Occipital lobe (tissue), 1 donor: ENCODE measurements at regions not wholly inside any gene's neighbourhood (a gene's known extent, or its start where the extent isn't known, plus 50 kb on each side); places are given as distances from the start of the nearest gene placed in this dataset.
"Not testable (repeated sequence)": the region's sequence is repeated elsewhere in the genome, so short reads cannot be mapped to it uniquely, and the experiment has no call there.

Experiments
- DNase-seq: peaks from one replicate; lab custom pipeline; 2025; lab: John Stamatoyannopoulos, UW

DNA sequence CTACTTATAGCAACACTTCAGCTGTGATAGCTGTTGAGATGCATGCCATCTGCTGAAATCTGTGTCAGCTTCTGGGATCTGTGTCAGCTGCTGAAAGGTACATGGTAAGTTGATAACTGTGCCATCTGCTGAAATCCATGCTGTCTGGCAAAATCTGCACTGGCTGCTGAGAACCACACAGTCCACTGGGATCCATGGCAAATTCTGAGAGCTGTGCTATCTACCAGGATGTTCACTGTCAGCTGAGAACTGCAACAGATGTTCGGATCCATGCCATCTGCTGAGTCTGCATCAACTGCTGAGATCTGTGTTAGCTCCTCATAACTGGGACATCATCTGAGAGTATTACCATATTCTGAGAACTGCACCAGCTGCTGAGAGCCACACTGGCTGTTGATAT is 430.5 kb upstream of the POU3F4 start:
- DNase-seq: peak; percentile 8

GRCh38 chrX:83101961-83102360 is 406.1 kb upstream of the POU3F4 start:
- DNase-seq: no peak

- DNase-seq: no peak
Measured at GRCh38 chrX:83108278-83108677, 399.8 kb upstream of the POU3F4 start.

DNA sequence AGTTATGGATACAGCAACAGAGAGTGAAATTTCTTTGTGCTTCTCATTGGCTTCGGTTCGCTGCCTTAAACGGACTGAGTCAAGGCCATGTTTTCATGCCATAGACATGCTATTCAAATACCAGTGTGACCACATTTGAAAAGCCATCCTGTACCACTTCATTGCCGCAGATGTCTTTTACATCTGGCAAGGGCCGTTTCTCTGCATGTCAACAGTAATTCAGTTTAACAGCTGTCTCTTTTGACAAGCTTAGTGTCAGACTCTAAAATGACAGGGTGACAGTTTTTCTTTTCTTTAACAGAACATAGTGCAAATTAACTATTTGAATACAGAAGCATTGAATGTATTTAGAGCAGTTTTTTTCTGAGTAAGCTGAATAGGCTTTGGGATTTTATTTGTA is 362.2 kb upstream of the POU3F4 start:
- no peak for DNase-seq

DNA sequence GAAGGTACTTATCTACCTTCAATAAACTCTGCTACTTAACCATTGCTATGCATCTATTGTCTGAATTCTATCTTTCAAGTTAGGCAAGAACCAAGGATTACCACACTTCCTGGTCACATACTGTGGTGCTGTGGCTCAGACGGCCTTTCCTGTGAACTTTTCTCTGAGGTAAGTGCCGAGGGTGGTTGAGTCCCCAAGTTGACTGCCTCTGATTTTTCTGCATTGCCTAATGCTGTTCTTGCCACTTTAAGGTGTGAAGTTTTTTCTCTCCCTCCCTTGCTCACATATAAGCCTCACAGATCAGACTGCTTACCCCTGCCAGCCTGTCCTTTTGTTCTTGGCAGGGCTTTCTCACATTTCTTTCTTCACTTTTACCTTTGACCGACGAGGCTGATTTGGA is 348.0 kb upstream of the POU3F4 start:
- DNase-seq: no peak

GRCh38 chrX:83164063-83164462 is 344.0 kb upstream of the POU3F4 start:
- DNase-seq: not testable (repeated sequence)

- no peak for DNase-seq
Measured at GRCh38 chrX:83169683-83170082, 338.4 kb upstream of the POU3F4 start.

GRCh38 chrX:83185010-83185409 is 323.1 kb upstream of the POU3F4 start:
- DNase-seq: peak; percentile 1

GRCh38 chrX:83185887-83186286 is 322.2 kb upstream of the POU3F4 start:
- no peak for DNase-seq

GRCh38 chrX:83186632-83187031 is 321.5 kb upstream of the POU3F4 start:
- DNase-seq: no peak
